HG02981 (cell line): ENCODE measurements at regions not wholly inside any gene's neighbourhood (a gene's known extent, or its start where the extent isn't known, plus 50 kb on each side); places are given as distances from the start of the nearest gene placed in this dataset.

Source experiments
- ATAC-seq: cut with Tn5 transposase; IDR thresholded peaks from one replicate; pipeline ENCODE4 v1.9.1; 2021; ENCODE audit warnings: mild to moderate bottlenecking, moderate library complexity; ENCODE audit not compliant: unreplicated experiment

GRCh38 chr7:18235819-18236218, 208.2 kb upstream of the PRPS1L1 start:
- no peak for ATAC-seq

GRCh38 chr7:18239212-18239611, 211.6 kb upstream of the PRPS1L1 start:
- no peak for ATAC-seq

- ATAC-seq, result peak; percentile 77
Observed at GRCh38 chr7:18241543-18242231, 214.0 kb upstream of the PRPS1L1 start.

GRCh38 chr7:18243731-18244130, 216.1 kb upstream of the PRPS1L1 start:
- ATAC-seq, result no peak

- ATAC-seq, result no peak
Observed at GRCh38 chr7:18250133-18250532, 222.5 kb upstream of the PRPS1L1 start.

GRCh38 chr7:18257711-18258110, 230.1 kb upstream of the PRPS1L1 start:
- no peak for ATAC-seq

GRCh38 chr7:18262058-18262457, 233.5 kb upstream of the HDAC9 start:
- ATAC-seq, result no peak

GRCh38 chr7:18265611-18266281, 229.8 kb upstream of the HDAC9 start:
- ATAC-seq, result no peak

GRCh38 chr7:18268571-18268970, 227.0 kb upstream of the HDAC9 start:
- ATAC-seq, result no peak

- ATAC-seq, result no peak
Observed at GRCh38 chr7:18276380-18276779, 219.2 kb upstream of the HDAC9 start.

GRCh38 chr7:18278316-18278715, 217.2 kb upstream of the HDAC9 start:
- ATAC-seq, result no peak

GRCh38 chr7:18283045-18283444, 212.5 kb upstream of the HDAC9 start:
- no peak for ATAC-seq

GRCh38 chr7:18287482-18287881, 208.1 kb upstream of the HDAC9 start:
- no peak for ATAC-seq

GRCh38 chr7:18288322-18289037, 207.1 kb upstream of the HDAC9 start:
- ATAC-seq, result no peak

GRCh38 chr7:18289788-18290187, 205.8 kb upstream of the HDAC9 start:
- ATAC-seq, result no peak

- ATAC-seq, result peak; percentile 60
Observed at GRCh38 chr7:18290223-18290622, 205.3 kb upstream of the HDAC9 start.

GRCh38 chr7:18290865-18291264, 204.7 kb upstream of the HDAC9 start:
- ATAC-seq, result no peak

GRCh38 chr7:18292584-18292983, 203.0 kb upstream of the HDAC9 start:
- no peak for ATAC-seq

- no peak for ATAC-seq
Observed at GRCh38 chr7:18293759-18294158, 201.8 kb upstream of the HDAC9 start.

GRCh38 chr7:18294411-18294810, 201.1 kb upstream of the HDAC9 start:
- ATAC-seq, result no peak

- ATAC-seq, result no peak
Observed at GRCh38 chr7:18295781-18296423, 199.6 kb upstream of the HDAC9 start.

GRCh38 chr7:18302097-18302496, 193.5 kb upstream of the HDAC9 start:
- ATAC-seq, result no peak
